ENCODE measurements at regions not wholly inside any gene's neighbourhood (a gene's known extent, or its start where the extent isn't known, plus 50 kb on each side); places are given as distances from the start of the nearest gene placed in this dataset.
A peak's percentile ranks its signal among the peaks of the same experiment; 100 is the strongest.

DNA sequence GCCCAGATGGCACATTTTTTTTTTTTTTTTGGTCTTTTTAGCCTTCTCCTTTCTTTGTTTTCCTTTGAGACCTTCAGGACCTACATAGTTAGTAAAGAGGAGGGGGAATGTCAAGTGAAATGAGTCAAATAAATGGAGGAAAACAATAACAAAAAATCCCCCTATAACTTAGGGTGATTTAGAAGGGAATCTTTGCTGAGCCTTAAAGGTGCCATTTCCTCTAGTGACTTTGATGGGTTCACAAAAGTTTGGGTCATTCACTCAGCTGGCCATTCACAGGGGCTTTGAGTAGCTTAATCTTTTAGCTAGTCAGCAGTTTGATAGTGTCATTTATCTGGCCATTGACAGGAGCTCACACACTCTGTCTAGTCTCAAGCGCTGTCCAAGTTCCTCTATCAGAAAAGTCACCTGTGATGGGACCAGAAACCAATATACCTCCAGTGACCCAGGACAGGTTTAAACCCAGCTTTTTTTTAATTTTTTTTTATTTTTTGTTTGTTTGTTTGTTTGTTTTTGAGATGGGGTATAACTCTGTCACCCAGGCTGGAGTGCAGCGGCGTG is 275.1 kb upstream of the PRDM1 start:
- no peak for DNase-seq
- in situ Hi-C loops (cut with HindIII; ENCODE audit: low pct_ligation_motif_present, low pct_unique_long_range_greater_than_20kb, low sequenced_read_pairs) = no loop called here

DNA sequence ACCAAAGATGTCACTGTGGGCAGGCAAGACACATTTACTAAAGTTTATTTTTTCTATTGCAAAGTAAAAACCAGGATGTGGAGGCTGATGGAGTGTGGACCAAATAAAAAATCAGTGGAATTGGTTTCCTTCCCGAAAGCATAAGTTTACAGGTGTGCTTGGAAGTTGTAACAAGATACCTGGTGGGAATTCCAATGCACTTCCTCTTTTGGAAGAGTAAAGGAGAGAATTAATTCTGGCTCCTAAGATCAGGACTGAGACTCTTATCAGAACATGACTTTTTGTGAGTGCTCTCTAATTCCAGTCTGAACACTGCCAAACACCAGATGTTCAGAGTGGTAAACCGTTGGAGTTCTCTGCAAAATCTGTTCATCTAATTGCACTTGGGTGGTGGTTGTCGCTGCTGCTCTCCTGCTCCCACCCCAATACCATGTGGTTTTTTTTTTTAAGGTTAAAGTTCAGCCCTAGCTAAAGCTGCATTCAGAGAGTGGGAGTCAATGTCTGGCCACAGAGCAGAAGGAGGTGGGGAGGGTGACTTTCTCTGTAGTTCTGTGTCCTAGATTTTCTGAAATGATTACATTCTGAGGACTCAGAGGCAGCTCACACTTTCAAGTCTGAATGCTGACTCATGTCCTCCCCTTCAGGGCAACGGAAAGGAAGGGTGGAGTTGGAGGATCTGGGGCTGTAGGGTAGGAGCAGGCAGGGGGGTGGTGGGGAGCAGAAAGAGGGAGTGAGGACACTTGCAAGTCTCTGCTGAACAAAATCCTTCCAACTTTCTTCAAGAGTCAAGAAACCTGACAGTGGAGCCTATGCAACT is 275.8 kb upstream of the PRDM1 start:
- peak; percentile 4 for DNase-seq
- in situ Hi-C loops (cut with HindIII; ENCODE audit: low pct_ligation_motif_present, low pct_unique_long_range_greater_than_20kb, low sequenced_read_pairs) = no loop called here

DNA sequence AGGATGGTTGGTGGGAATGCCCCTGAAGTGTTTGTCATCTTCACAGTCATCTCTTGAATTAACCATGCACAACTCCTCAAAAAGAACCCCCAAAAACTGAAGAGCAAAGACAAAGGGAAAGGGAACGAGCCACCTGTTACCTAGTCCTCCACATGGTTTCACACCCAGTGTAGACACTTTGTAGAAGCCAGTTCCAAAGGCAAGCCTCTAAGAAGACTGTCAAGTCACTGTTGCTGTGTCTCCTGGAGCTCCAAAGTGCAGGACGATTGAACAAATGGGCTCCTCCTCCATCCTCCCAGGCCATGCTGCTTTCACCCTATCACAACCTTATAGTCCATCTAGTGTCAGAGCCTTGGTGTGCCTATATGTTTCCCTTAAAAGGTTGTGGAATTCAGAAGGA is 277.6 kb upstream of the PRDM1 start:
- no peak for DNase-seq
- in situ Hi-C loops (cut with HindIII; ENCODE audit: low pct_ligation_motif_present, low pct_unique_long_range_greater_than_20kb, low sequenced_read_pairs) = no loop called here

DNA sequence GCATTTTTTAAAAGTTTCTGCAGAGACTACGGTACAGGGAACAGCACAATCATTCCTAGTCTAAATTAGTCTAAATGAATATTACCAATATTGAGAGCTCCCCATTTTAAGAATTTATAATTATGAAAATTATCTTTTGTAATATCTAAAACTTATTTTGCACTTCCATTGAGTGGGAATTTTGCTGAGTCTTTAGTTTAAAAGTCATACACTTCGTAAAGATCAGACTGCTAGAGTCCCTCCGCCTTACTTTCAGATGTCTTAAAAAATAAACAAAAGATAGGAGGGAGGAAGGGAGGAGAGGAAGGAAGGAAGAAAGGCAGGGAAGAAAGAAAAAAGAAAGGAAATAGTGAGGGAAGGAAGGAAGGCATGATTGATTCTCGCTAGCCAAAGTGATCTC is 278.2 kb upstream of the PRDM1 start:
- no peak for DNase-seq
- in situ Hi-C loops (cut with HindIII; ENCODE audit: low pct_ligation_motif_present, low pct_unique_long_range_greater_than_20kb, low sequenced_read_pairs) = no loop called here

DNA sequence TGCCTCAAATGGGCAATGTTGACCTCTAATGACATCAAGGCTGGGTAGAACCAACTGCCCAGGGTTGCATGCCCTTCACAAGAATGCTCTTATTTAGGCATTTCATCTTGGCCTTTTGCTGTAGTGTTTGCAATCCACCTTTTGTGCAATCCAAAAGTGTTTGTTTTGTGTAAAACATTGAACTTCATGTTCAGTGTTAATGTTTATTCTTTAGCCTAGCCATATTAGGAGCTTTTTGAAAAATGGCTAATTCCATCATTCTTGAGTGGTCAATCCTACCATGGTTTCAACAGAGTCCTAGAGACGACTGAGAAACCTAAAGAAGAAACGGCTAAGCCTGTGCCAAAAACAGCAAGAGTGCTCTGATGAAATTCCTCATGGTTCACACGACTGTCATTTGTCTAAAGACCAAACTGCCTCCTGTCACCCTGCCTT is 279.6 kb upstream of the PRDM1 start:
- in situ Hi-C loops (cut with HindIII; ENCODE audit: low pct_ligation_motif_present, low pct_unique_long_range_greater_than_20kb, low sequenced_read_pairs) = no loop called here

DNA sequence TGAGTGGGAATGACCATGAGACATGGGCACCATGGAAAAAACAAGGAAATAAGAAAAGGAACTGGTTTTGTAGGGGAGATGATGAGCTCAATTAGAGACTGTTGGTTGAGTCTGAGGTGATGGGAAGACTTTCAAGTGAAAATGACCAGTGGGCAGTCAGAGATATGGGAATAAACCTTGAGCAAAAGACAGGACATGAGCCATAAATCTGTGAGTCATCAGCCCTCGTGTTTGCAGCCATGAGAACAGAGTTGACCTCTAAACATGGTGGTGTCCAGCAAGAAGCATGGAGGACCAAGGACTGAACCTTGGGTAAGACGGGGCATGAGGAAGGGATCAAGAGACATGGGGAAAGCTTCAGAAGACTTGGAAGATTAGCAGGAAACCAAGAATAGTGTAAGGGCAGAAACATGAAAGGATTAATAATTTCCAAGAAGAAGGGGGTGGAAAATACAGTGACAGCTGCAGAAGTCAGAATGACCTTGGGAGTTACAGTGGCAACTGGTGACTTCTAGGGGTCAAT is 280.6 kb upstream of the PRDM1 start:
- in situ Hi-C loops (cut with HindIII; ENCODE audit: low pct_ligation_motif_present, low pct_unique_long_range_greater_than_20kb, low sequenced_read_pairs) = no loop called here
- no peak for DNase-seq

More for the DNA sequence above, 279.6 kb upstream of the PRDM1 start:
- no peak for DNase-seq

DNA sequence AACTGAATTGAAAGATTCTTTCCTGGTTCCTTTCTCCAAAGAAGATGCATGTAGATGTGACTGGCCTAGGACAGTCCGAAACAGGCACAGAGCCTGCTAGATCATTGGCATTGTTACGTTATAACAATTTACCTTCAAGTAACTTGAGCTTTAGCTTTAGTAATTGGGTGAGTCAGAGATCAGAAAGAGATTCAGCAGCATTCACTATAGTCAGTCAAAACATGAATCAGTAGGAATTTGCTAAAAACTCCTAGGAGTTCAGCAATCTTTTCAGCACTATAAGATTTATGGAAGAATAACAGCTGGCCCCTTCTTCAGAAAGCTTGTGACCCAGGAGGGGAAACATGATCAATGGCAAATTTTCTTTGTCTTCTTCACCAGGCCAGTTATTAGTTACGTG is 281.7 kb upstream of the PRDM1 start:
- in situ Hi-C loops (cut with HindIII; ENCODE audit: low pct_ligation_motif_present, low pct_unique_long_range_greater_than_20kb, low sequenced_read_pairs) = no loop called here
- DNase-seq = no peak

DNA sequence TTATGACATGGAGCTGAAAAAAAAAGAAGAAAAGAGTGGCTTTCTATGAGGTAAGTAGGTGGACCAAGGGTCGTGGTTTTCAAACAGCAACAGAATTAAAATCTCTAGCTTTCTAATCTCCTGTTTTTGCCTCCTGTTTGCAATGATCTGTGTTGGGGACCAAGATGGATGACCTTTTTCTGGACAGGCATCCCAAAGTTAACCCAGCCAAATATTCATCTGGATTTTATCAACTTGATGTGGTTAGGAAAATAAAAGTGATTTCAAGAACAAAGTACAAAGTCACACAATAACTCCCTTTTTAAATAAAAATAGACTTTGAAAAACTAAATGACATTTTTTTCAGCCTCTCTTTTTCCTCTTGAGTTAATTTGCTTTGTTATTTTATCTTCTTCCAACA is 282.1 kb upstream of the PRDM1 start:
- in situ Hi-C loops (cut with HindIII; ENCODE audit: low pct_ligation_motif_present, low pct_unique_long_range_greater_than_20kb, low sequenced_read_pairs) = no loop called here
- DNase-seq = no peak

DNA sequence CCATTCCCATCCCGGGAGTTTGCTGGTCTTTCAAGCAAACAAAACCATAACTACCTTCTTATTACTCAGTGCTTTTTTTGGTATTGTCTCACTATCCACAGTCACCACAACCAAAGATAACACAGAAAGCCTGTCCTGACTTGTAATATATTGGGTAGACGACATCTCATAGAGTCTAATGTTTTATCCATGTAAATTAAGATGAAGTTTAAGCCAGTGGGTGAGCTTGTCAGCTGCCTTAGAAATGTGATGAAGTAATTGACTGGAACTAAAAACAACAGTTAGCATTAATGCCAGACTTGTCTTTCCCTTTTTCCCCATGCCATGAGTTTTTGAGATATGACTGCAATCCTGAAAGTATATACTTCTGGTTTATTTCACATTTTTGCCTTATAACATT is 282.7 kb upstream of the PRDM1 start:
- in situ Hi-C loops (cut with HindIII; ENCODE audit: low pct_ligation_motif_present, low pct_unique_long_range_greater_than_20kb, low sequenced_read_pairs) = no loop called here
- DNase-seq = no peak

DNA sequence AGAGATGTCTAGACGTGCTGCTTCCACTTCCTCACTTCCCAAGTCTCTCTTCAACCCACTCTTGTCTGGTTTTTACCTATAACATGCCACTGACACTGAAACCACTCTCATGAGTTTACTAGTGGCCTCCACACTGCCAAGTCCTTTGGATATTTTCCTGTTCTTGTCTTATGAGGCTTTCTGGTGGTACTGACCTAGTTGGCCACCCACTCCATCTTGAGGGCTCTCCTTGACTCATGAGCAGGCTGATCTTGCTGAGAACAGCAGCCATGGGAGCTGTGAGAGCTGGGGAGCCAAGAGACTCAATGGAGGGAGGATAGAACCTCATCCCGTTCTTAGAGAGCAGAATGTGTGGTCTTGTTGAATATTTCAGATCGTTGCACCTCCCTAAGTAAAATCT is 283.4 kb upstream of the PRDM1 start:
- DNase-seq = no peak
- in situ Hi-C loops (cut with HindIII; ENCODE audit: low pct_ligation_motif_present, low pct_unique_long_range_greater_than_20kb, low sequenced_read_pairs) = no loop called here

DNA sequence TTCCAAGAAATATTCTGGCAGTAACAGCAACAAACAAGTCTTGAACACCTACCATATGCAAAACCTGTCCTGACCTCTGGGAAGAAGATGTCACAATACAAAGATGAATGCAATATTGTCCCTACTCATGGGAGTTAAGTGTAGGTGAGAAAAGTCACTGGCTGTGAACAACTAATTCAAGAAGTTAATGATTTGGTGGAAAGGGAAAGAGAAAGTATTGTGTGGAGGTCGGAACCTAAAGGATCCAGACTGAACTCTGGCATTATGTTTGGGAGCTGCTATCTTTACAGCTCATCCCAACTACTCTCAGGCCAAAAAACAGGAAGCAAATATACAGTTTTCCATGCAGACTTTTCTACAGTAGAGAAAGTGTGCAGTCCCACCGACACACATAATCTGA is 285.3 kb upstream of the PRDM1 start:
- in situ Hi-C loops (cut with HindIII; ENCODE audit: low pct_ligation_motif_present, low pct_unique_long_range_greater_than_20kb, low sequenced_read_pairs) = no loop called here
- DNase-seq = no peak

DNA sequence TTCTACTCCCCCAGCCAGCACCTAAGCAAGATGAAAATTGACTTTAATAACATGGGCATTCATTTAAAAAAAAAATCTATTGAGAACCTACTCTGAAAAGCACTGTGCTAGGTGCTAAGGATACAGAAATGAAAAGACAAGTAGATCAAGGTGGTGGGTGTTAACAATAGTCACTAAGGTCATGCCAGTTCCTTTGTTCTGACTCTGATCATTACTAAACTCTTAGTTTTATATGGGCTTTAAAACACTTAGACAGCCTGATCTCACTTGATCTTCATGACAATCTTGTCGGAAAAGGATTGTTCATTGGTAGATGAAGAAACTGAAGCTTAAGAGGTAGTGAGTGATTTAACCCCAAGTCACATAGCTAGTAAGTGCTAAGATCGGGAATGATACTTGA is 285.7 kb upstream of the PRDM1 start:
- in situ Hi-C loops (cut with HindIII; ENCODE audit: low pct_ligation_motif_present, low pct_unique_long_range_greater_than_20kb, low sequenced_read_pairs) = no loop called here
- no peak for DNase-seq

DNA sequence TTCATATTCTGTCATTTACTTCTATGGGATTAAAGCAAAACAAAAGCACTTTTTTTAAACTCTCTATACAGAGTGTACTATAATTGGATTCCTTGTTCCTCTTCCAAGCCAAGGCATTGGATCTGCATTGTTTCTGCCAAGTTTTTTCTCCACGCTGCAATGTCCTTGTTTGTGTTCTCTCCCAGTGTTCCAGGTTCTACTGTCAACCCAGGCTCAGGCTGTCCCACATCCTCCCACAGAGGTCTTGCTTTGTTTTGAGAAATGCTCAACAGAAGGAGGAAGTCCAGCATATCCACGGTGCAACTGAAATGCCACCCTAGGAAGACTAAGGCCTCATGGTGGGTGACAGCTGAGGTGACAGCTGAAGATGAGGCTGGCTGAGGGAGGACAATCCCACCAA is 287.1 kb upstream of the PRDM1 start:
- DNase-seq = no peak
- in situ Hi-C loops (cut with HindIII; ENCODE audit: low pct_ligation_motif_present, low pct_unique_long_range_greater_than_20kb, low sequenced_read_pairs) = no loop called here

DNA sequence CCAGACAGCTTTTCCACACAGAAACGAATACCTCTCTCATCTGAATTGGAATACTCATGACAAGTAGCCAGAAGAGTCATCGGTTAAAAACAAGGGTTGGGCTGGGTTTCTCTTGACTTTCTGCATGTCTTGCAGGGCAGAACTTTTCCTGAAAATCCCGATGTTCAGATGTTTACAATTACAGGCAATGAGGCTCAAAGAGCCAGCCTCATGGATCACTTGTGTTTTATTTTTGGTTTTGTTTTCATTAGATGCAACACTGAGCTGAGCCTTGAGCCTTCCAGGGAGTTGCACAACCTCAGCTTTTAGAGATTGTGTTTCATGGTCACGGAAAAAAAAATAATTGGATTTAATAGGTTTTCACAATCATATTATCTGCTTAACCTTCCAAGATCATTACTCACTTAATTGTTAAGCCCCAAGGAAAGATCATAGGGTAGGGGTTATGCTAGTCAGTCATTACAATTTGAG is 288.1 kb upstream of the PRDM1 start:
- in situ Hi-C loops (cut with HindIII; ENCODE audit: low pct_ligation_motif_present, low pct_unique_long_range_greater_than_20kb, low sequenced_read_pairs) = no loop called here
- no peak for DNase-seq

DNA sequence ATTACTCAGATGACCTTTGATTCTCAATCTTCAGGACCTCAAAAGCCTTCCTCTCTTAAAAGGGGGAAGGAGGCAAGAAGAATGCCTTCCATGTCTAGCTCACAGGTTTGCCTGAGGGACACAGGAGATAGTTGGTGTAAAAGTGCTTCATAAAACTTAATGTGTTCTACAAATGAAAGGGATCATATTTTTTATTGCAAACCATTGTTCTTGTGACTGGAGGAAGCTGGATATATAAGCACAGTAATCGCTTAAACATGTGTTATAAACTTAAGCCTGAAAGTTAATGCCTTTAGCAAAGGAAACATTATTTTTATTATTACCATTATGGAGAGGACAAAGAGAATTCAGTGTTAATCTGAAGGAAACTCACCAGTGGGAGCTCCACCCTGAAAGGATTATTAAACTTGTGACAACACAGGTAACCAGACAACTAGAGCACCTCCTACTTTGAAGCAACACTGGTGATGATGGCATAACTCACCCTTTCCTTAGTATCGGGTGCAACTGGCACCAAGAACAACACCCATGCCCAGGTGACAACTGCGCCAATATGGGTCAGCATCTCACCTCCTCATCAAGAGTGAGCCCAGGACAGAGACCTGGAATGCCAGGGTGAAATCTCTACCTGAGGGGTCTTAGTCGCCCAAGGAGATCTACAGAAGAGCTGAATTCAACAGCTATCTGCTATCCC is 288.7 kb upstream of the PRDM1 start:
- in situ Hi-C loops (cut with HindIII; ENCODE audit: low pct_ligation_motif_present, low pct_unique_long_range_greater_than_20kb, low sequenced_read_pairs) = no loop called here
- DNase-seq = no peak

DNA sequence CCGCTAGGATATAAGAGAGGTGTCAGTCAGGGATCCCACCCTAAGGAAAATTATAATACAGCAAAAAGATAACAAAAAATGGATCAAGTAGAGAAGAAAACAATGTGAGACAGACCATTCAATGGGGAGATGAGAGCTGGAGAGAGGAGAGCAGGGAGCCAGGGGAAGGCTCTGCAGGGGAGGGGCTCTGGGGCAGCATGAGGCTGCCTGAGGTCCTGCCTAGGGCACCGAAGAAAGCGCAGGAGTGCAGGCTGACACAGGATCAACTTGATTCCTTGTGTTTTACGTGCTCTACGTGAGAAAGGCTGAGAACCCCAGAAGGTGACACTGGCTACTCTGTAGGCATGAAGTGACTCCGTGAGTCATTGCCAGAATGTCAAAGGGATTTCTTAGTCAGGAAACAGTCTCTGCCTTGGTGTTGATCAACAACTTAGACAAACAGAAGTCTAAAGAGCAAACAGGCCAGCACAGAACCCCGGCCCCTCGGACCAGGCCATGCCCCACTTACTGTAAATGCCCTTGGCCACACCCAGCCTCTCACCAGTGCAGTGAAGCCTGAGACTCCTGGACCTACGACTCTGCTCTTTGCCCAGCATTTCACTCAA is 290.1 kb upstream of the PRDM1 start:
- no peak for DNase-seq
- in situ Hi-C loops (cut with HindIII; ENCODE audit: low pct_ligation_motif_present, low pct_unique_long_range_greater_than_20kb, low sequenced_read_pairs) = no loop called here

DNA sequence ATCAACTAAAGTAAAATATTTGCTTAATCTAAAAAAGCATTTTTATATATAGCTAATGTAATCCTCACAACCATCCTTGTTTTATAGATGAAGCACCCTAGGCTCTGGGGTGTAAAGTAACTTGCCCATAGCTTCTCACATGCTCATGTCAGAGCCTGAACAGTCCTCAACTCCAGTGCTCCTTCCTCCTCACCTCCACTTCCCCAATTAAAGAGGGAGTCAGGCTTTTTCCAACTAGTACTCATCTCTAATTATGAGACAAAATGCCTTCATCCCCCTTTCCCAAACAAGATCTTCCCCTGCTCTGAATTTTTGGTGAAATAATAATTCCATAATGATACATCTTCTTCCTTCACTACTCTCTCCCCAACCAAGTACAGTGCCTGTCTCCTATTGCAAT is 290.8 kb upstream of the PRDM1 start:
- no peak for DNase-seq
- in situ Hi-C loops (cut with HindIII; ENCODE audit: low pct_ligation_motif_present, low pct_unique_long_range_greater_than_20kb, low sequenced_read_pairs) = no loop called here

DNA sequence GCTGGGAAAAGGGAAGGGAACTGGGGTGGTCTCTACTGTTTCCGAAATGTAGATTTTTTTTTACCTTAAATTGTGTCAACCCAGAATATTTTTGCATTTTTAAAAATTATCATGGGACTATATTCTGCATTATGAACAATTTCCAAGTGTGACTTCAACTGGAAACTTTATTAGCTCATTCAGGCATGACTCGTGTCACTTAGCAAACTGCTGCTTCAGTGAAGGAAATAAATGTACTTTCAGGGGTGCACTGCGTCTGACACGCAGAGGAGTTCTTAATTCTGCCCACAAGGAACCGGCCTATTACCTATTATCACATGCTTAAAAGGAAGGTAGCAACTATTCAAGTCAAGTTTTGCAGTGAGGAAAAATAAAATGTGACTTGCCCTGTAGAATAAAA is 291.3 kb upstream of the PRDM1 start:
- DNase-seq = no peak
- in situ Hi-C loops (cut with HindIII; ENCODE audit: low pct_ligation_motif_present, low pct_unique_long_range_greater_than_20kb, low sequenced_read_pairs) = no loop called here

DNA sequence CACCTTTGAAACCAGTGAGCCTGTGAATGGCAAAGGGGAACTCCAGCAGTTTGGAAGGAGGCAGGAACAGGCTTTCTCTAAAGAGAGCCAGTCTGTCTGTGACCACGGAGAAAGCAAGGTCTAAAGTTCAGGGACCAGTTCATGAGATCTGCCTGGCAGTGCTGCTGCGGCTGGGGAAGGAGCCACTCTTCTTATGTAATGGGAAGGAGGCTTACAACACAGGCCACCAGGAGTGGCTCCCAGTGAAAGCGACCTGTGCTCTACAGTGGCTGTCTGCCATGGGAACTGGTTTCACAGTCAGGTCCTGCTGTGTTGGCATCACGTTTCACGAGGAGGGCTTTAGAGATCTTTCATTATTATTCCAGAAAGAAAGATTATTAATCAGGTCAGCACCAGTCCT is 291.9 kb upstream of the PRDM1 start:
- in situ Hi-C loops (cut with HindIII; ENCODE audit: low pct_ligation_motif_present, low pct_unique_long_range_greater_than_20kb, low sequenced_read_pairs) = no loop called here
- DNase-seq = no peak
